Erythroblast (primary cell): ENCODE measurements at regions not wholly inside any gene's neighbourhood (a gene's known extent, or its start where the extent isn't known, plus 50 kb on each side); places are given as distances from the start of the nearest gene placed in this dataset.

Experiments
- GATA1 ChIP-seq: IDR thresholded peaks from 2 replicates; pipeline ENCODE4 v1.6.1; 2011; ENCODE audit warnings: low read depth, mild to moderate bottlenecking, control low read depth, low read length, moderate library complexity
- POLR2A ChIP-seq: IDR thresholded peaks from 2 replicates; pipeline ENCODE4 v1.6.1; 2011; ENCODE audit warnings: mild to moderate bottlenecking, low read length

DNA sequence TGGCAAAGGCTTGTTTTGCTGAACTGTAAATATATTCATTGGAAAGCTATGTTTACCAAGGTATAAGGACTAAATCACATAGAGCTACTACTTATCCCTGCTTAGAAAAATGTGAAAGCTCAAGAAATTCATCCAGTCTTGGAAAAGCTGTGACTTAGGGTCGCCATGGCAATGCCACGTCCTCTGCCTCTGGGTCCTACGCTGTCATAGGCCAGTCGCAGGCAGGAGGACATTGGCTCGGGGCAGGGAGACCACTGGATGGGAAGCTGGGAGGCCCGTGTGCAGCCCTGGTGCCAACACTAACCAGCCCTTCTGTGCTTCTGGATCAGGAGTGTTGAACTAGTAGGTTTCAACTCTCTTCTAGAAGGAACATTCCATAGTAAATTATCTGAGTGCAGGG lies 67.3 kb upstream of the PDZD8 start:
- TF ChIP-seq POLR2A (no peak), GATA1 (no peak)
